Germinal center (tissue), 1 donor: ENCODE measurements at regions not wholly inside any gene's neighbourhood (a gene's known extent, or its start where the extent isn't known, plus 50 kb on each side); places are given as distances from the start of the nearest gene placed in this dataset.
"Not testable (repeated sequence)": the region's sequence is repeated elsewhere in the genome, so short reads cannot be mapped to it uniquely, and the experiment has no call there.

ENCODE experiments used
- DNase-seq: peaks from one replicate; pipeline ENCODE4 v3.0.0; 2012; ENCODE audit warnings: mixed read lengths, low spot score

- no peak for DNase-seq
Measured at GRCh38 chr9:108062680-108063079, 573.1 kb upstream of the KLF4 start.

DNA sequence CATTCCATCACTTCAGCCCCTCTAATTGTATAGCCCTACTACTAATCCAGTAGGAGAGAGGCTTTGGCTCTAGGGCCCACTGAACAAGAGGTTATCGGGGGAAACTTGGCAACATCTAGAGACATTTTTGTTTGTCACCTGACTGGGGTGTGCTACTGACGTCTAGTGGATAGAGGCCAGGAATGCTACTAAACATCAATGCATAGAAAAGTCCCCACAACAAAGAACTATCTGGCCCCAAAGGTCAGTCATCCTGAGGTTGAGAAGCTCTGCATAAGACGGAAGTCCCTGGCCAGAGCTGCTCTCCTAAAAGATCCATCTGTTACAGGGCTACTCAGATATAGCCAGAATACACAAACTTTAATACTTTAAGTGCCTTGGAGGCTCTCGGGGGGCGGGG is 570.6 kb upstream of the KLF4 start:
- DNase-seq: no peak

DNA sequence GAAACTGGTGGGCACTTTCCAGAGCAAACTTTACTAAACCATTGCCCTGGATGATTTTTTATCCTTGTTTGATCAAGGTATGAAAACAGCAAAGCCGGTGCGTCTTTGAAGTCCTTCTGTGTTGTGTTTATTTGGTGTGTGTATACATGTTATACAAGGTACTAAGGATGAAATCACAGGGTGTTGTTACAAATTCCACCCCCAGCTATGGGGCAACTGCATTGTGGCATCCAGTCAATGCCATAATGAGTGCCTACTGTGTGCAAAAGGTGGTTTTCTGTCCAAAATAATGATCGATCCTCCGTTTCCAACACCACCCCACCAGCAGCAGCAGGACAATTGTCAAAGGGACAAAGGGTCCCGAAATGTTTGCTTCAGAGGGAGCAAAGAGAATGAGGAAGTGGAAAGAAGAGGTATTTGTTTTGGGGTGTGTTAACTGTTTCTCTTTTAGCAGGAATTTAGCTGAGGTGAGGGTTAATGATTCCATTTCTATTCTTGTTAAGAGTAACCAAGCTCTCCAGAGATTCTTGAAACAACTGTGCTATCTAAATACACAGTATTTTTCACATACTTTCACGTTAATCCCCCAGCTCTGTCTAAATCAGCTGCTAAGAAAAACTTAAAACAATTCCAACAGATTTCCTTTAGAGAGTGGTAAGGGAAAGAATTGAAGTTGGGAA is 568.7 kb upstream of the KLF4 start:
- no peak for DNase-seq

DNA sequence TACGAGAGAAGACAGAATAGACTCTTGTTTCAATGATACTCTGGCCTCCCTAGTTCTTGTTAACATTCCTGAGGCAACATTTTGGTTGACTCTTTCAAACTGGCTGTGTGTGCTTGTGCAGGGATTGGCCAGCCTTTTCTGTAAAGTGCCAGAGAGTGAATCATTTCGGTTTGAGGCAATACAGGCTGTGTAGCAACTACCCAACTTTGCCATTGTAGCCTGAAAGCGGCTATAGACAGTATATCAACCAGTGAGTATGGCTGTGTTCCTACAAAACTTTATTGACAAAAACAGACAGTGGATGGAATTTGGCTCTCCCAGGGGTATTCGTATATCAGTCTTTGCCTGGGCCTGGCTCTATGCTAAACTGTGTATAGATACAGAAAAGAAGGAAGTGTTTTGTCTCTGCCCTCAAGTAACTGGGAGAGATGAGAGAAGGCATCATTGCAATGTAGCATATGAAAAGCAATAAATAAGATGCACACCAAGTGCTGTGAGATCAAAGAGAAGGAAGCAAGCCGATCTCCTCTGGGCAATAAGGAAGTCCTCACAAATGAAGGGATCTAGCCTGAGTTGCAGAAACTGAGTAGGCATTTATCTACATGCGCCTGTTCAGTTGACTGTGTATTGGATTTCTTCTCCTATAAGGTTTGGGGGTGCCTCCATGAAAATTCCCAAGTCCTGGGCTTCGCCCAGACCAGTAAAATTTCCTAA is 568.0 kb upstream of the KLF4 start:
- no peak for DNase-seq

- no peak for DNase-seq
Measured at GRCh38 chr9:108056805-108057386, 567.3 kb upstream of the KLF4 start.

- DNase-seq: no peak
Measured at GRCh38 chr9:108056084-108056804, 566.7 kb upstream of the KLF4 start.

DNA sequence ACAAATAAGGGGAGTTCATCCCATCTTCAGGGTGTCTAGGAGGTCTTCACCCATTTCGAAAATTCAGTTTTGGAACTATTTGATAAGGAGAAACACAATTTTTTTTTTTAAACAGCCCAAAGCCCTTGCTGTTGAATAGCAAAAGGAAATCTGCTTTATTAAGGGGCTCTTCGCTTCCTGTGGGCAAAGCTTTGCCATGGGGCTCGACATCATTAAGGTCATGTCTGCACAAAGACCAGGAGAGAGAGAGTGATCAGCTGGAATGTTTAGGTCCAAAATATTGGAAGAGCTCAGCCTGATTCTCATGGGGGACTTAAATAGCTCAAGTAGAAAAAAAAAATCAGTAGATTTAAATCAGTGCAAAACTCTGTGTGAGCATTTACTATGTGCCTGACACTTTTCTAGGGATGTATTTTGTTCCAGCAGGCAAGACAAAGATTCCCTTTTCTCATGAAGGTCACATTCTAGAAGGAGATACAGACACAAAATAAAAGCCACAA is 564.6 kb upstream of the KLF4 start:
- no peak for DNase-seq

- no peak for DNase-seq
Measured at GRCh38 chr9:108053555-108054061, 564.0 kb upstream of the KLF4 start.

DNA sequence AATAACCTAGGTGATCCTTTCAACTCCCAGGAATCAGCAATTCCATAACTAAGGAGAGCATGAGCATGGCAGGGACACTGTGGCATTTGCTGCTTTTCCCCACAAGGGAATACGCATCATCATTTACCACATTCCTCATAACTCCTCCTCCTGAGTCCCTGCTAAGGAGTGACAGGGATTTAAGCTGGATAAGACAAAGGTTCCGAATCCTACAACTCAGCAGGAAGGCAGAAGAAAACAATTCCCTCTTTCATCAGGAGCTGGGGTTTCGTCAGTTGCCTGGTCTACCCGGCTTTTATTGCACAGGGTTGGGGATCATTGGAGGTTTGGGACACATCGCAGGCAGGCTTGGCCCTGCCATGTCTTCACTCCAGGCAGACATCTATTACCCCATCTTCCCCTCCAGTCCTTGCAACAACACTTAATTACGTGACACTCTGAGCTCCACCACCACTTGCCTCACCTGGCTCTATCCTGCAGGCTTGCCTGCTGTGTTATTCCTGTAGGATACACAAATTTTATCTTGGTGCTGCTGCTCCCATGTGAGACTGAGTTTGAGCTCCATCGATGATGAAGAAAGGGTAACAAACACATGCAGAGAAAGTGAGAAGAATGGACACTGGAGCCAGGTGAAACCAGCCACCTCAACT is 563.0 kb upstream of the KLF4 start:
- no peak for DNase-seq

DNA sequence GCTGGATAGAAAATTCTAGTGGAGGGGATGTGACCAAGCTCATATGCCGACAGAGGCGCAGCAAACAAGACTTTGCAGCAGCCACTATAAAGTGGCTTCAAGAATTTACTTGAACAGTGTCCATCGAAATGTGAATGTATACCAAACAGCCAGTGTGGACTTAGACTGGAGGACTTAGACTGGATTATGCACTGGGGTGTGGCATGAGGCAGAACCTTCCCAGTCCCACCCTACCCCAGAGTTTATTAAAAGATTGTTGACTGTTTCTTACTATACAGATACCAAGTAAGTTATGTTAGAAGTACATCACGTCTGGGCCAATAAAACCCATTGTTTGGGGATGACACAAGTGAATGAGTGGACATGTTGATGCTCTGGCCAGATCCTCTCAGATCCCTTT is 561.3 kb upstream of the KLF4 start:
- DNase-seq: no peak

DNA sequence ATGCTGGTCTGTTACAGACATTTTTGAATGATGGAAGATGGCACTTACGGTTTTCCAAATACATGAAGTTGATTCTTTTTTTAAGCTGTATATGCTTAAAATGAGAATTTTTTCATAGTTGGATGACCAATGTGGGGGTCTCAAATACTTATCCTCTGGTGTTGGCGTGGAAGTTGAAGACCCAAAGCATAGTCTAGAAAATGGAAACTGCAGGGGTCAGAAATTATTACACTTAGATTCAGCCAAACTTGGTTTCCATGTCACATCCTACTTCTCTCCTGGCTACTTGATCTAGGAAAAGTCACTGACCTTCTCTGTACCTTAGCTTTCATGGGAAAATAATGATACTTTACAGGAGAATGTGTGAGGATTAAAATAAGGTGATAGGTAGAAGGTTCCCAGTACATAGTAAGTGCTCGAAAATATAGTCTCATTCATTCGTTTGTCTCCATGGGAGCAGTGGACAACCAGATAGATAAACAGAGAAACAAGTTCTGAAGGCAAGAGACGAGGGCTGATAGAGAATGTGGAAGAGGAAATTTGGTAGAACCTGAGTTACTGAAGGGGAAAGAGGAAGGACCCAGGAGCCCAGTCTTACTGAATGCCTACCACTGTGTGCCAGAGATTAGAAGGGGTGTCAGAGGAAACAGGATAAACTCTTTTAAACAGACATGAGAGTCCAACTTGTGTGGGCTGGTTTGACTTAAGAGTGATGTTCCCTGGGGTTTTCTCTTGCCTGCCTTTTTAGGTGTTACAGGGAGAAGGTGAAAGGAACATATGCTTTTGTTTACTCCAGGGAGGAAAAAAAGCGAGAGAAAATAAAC is 560.3 kb upstream of the KLF4 start:
- DNase-seq: no peak

- no peak for DNase-seq
Measured at GRCh38 chr9:108049026-108049607, 559.5 kb upstream of the KLF4 start.

DNA sequence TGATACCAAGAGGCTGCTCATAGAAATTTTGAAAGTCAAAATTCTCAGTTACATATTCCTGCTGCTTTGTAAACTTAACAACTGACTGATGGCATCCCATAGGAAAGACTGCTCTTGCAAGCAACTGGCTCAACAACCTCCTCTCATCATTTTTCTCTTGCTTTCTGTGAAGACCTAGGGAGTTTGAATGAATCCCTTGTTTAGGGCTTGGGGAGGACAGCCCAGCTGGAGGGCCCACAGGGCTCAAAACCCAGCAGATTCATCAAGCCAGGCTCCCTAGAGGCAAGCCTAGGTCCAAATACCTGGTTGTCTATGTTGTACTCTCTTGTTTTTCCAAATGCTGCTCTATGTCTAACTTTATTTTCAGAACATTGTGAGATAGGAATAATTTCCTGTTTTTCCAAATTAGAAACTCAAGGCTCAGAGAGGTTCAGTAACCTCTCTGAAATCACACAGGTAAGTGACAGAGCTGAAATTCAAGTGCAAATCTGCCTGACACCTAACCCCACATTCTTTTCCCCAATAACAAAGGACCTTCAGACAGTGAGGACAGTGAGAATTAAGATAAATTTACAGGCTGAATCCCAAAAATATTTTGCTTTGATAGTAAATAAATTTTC is 558.9 kb upstream of the KLF4 start:
- no peak for DNase-seq

GRCh38 chr9:108047777-108048176 is 558.2 kb upstream of the KLF4 start:
- DNase-seq: not testable (repeated sequence)

- no peak for DNase-seq
Measured at GRCh38 chr9:108047264-108047663, 557.7 kb upstream of the KLF4 start.

DNA sequence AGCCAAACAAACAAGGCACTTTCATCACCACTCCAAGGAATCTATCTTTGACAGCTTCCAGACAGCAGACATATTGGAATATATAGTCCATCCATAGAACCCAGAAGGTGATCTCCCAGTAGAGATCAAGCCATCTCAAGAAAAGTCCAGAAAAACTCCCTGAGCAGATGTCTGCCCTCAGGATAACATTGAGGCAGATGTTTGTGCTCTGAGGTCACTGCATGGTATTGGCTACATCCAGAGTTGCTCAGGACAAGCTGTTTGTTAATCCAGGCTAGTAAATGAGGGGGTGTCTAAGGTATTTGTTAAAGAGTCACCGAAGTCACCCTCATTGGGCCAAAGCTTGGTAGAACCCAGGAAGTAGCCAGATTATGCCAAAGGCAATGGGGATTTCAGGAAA is 556.3 kb upstream of the KLF4 start:
- no peak for DNase-seq

DNA sequence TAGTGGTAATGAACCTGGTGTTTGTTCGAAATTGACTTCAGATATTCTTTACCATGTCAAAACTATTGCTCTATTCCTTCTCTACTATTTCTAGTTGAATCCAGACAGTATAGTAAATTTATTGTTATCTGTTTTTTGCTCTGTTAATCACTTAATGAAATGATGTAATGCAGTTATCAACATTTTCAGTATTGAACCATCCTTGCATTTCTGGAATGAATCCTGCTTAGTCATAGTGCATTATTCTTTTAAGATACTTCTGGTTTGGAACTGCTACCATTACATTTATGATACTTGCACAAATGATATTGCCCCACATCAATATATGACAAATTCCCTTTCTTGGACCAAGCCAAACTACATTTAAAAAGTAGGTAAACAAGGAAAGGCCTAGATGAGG is 554.0 kb upstream of the KLF4 start:
- no peak for DNase-seq

DNA sequence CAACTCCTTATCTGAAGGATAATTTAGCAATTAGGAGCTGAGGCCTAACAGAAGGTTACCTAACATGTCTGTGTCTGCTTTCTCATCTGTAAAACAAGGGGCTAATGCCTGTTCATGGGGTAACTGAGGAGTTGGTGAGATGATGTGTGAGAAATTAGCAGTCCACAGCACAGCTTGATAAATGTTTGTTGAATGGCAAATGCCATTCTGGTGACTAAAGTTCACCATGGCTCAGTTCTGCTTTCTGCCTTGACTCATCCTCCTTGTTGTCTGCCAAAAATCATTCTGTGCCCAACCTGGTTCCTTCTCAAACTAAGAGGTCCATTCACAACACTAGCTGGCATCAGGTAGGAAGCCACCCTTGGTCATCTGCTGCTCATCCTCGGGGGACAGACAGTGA is 552.0 kb upstream of the KLF4 start:
- no peak for DNase-seq

DNA sequence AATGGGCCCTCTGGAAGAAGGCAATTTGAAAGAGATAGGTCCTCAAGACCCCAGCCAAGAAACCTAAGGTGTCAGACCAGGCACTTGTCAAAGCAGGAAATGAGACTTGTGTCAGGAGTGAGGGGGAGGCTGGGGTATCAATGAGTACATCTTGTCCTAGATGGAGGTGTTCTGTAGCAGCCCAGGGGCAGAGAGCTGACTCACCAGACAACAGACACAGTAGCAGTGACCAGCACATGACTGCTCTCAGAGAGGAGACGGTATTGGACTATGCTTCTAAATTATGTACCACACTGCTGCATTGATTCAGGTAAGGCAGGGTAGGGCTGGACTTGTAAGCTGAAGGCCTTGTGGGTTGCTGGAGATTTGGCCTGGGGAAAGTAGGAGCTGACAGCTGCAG is 551.2 kb upstream of the KLF4 start:
- DNase-seq: no peak

DNA sequence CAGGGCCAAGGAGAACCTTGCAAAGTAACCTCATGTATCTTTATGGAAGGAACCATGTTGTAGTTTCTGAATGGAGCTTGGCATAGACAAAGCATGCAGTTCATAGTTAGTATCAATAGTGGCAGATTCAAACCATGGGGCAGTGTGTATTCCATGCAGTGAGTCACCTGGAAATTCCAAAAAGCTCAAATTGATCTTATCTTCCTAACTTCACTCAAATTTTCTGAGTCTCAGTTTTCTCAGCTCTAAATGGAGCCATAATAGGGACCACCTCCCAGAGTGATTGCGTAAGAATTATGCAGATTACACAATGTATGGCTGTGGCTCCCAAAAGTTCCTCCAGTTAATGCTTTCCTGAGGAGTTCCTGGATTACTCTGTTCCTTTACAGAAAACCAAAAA is 549.9 kb upstream of the KLF4 start:
- DNase-seq: no peak
